ENCODE measurements at regions not wholly inside any gene's neighbourhood (a gene's known extent, or its start where the extent isn't known, plus 50 kb on each side); places are given as distances from the start of the nearest gene placed in this dataset.
"Not testable (repeated sequence)": the region's sequence is repeated elsewhere in the genome, so short reads cannot be mapped to it uniquely, and the experiment has no call there.

GRCh38 chr2:175827856-175828255 is 174.2 kb downstream of the LNPK start:
- no peak for DNase-seq

- no peak for DNase-seq
Measured at GRCh38 chr2:175824243-175824642, 177.8 kb downstream of the LNPK start.

DNA sequence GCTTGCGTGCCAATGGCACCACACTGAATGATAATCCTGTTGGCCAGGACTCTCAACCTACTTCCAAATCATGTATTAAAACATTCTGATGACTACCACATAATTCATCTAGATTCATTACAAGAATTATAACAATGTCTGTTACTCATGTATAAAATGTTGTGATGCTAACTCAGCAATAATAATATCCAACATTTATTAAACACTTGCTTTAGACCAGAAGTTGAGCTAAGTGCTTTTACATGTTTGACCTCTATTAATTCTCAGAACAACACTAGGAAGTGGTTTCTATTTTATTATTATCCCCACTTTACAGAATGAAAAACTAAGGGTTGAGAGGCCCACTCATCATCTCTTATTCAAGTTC is 178.4 kb downstream of the LNPK start:
- DNase-seq, result no peak

DNA sequence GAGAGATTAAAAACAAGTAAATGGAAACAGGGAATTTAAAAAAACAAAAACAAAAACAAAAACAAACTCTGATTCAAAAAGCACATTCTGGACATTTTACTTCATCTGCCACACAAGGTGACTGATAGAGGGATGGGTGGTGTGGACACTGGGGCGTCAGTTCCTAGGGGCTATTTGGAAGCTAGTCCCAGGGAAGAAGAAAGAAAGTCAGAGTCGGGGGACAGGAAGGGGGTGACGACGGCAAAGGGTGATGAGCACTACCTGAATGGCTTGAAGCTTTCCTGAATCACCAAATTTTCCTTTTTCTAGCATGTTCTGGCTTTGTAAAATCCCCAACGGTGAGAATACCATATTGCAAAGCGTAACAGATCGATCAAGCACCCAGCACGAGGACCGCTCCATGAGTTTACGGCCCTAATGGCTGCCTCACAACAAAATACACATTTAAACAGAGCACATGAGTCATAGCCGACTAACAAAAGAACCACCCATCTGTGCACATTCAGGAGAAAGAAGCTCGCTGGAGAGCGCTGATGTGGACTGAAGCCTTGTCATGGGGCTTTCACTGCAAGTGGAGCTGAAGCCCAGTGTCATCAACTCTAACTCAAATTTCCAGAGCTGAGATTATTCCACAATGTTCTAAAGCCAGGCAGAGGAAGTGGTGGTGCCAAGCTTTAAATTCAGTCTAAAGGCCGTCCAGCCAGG is 178.9 kb downstream of the LNPK start:
- DNase-seq, result no peak

DNA sequence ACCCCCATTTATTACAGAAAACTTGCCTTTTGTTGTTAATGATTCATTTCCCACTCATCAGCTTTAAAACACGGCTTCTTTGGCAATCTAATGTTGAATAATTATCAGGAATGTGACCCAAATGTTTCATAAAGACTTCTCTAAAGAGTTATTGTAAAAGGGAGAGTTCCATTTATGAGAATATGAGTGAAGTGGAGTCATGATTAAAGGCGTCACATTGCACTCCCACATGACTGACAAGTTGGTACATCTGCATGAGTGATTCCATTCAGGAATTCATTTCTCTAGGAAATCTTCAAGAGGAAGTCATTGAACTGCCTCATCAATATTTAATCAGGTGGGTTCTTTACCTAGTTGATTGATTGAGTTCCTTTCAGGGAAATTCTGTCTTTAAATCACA is 184.8 kb downstream of the LNPK start:
- no peak for DNase-seq

GRCh38 chr2:175815537-175815936 is 186.5 kb downstream of the LNPK start:
- no peak for DNase-seq

DNA sequence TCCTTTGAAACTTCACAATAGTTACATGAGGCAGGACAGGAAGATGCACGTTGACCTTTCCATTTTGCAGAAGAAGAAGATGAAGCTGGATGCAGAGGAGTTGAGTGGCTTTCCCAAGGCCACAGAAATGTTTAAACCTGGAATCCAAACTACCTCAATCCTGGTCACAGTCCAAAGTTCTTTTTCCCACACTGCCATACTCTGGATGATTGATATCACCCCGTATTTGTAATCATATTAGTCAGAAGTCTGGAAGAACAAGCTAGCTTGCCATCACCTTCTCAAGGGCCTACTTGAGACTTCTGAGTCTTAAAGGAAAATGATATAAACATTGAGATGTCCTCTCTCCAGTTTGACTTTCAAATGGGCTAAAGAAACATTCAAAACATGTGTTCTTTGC is 190.1 kb downstream of the LNPK start:
- no peak for DNase-seq

DNA sequence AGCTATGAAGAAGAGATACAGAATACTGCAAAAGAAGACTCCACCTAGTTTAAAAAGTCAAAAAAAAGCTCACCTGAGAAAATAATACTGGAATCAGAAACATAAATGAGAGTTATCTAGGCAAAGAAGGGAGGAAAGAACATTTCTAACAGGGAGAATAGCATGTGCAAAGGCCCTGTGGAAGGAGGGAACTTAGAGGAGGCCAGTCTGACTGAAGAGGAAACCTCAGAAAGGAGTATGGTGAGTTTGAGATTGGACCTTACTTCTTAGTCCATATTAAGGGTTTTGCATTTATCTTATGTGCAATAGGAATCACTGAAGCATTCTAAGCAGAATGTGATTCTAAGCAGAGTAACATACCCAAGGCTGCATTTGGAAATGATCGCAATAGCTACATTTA is 193.2 kb downstream of the LNPK start:
- DNase-seq, result no peak

DNA sequence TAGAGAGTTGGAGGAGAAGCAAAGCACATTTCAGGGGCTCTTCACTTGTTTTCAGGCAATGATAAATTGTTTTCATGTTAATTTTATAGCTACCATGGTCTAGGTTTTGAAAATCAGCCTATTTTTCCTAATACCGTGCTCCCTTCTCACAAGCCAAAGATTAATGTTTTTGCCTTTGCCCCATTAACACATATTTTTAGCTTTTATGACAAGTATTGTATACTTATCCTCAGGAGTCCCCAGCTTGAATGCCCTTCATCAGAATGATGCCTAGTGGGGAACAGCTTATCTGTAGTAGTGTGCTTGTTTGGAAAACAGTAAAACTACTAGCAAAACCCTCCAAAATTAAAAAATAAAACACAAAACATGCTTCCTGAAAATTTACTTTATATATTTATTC is 194.0 kb downstream of the LNPK start:
- no peak for DNase-seq

GRCh38 chr2:175807031-175807873 is 194.8 kb downstream of the LNPK start:
- DNase-seq, result no peak

DNA sequence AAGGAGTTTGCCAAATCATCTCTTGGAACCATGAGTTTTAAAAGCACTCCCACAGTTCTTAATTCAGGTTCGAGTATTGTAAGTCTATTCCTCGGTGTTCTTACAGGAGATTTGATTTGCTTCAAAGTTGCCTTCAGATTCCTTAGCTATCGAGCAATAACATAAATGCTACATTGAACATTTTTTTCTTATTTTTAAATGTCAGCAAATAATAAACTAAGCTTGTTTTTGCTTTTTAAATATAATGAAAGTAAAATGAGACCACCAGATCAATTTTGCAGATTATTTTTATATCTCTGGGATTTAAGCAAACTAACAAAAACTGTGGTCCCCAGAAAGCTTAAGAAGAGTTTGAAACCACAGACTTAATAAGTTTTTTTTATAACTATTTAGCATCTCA is 195.5 kb downstream of the LNPK start:
- DNase-seq, result no peak

- no peak for DNase-seq
Measured at GRCh38 chr2:175806125-175806490, 196.0 kb downstream of the LNPK start.

DNA sequence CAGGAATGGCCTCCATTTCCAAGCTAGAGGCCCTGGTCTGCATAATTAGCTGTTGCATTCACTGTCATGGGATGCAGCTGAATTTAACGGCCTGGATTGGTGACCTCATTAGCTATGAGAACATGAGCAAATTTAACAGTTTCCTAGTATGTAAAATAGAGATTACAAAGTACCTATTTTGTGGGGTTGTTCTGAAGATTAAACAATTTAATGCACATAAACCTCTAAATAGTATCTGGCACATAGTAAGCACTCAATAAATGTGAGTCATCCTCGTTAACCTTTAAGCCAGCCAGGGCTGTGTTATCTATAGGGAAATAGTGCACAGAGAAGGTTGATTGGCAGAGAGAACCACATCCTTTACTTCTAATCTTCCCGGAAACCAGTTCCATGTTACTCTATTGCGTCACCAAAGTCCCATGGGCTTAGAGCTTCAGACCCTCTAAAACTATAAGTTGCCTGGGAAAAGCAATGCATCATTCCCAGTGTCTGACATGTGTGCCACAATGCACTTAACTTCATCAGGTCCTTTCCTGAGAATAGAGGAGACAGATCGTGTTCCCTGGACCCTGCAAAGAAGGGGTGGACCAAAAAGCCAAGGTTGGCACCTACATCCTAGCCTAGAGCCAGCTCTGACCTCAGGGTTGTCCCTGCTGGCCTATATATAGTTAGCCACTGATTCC is 196.5 kb downstream of the LNPK start:
- DNase-seq, result no peak

DNA sequence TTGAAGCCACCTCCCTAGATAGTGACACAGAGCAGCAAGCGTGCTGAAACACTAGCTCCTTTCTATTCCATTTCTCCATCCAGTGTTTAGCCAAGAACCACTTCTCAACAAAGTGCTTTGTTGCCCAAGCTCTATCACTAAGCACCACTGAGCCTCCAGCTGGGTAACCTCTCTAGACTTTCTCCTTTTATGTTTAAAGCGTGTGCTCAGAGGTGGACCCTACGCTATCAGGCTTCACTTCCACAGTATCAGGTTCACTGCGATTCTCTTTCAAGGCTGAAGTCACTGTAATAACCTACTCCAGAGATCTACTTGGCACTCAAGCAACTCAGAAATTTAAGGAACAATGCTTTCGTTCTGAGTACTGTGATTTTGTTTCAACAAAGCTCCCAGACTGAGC is 197.9 kb downstream of the LNPK start:
- no peak for DNase-seq

DNA sequence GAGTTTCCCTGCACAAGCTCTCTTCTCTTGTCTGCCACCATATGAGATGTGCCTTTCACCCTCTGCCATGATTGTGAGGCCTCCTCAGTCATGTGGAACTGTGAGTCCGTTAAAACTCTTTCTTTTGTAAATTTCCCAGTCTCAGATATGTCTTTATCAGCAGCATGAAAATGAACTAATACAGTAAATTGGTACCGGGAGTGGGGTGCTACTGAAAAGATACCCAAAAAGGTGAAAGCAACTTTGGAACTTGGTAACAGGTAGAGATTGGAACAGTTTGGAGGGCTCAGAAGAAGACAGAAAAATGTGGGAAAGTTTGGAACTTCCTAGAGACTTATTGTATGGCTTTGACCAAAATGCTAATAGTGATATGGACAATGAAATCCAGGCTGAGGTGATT is 205.6 kb downstream of the LNPK start:
- not testable (repeated sequence) for DNase-seq

DNA sequence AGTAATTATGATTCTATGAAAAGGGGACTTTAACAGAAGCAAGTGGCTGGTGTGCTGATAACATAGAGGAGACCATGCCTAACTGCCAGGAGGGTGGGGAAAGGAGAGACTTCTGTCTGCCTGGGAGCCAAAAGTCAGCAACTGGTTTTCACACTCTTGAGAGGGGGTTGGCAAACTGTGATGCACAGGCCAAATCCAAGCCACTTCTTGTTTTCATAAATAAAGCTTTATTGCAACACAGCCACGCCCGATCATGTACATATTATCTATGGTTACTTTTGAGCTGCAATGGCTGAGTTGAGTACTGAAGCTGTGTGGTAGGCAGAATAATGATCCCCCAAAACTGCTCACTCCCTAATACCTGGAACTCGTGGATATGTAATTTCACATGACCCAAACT is 208.4 kb downstream of the LNPK start:
- no peak for DNase-seq

- no peak for DNase-seq
Measured at GRCh38 chr2:175792881-175793280, 209.2 kb downstream of the LNPK start.

GRCh38 chr2:175792199-175792598 is 209.9 kb downstream of the LNPK start:
- no peak for DNase-seq

GRCh38 chr2:175786471-175787124 is 215.5 kb downstream of the LNPK start:
- DNase-seq, result no peak

GRCh38 chr2:175777337-175777736 is 224.7 kb downstream of the LNPK start:
- DNase-seq, result not testable (repeated sequence)

DNA sequence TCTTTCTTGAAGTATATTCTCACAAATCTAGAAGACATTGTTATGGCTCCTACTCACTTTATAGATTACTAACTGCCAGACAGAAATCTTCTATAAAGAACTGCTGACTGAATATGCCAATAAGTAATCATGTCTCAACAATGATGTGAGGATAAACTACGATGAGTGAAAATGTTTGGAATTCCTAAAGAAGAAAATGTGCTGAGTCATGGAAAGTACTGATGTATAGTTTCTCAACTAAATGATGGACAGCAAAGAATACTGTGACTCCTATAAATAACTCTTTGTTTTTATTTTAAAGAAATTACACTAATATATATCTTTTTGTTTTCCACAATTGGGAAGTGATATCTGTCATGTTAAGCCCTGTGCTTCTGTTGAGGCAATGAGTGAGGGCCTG is 232.9 kb downstream of the LNPK start:
- no peak for DNase-seq

DNA sequence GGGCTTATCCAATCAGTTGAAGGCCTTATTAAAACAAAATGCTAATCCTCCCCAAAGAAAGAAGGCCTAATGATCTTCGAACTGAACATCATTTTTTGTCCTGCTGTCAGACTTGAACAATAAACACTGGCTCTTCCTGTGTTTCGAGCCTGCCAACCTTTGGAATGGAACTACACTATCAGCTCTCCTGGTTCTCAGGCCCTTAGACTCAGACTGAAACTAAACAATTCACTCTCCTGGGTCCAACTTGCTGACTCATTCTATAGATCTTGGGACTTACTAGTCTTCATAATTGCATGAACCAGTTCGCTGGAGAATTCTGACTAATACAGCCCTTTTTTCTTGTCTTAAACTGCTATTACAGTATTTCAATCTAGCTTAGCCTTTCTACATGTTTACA is 235.2 kb downstream of the LNPK start:
- no peak for DNase-seq

- no peak for DNase-seq
Measured at GRCh38 chr2:175755656-175756386, 246.2 kb downstream of the LNPK start.
